ENCODE measurements at regions not wholly inside any gene's neighbourhood (a gene's known extent, or its start where the extent isn't known, plus 50 kb on each side); places are given as distances from the start of the nearest gene placed in this dataset.
A peak's percentile ranks its signal among the peaks of the same experiment; 100 is the strongest.

GRCh38 chr6:12221856-12222255 is 68.3 kb upstream of the EDN1 start:
- DNase-seq: no peak

GRCh38 chr6:12222405-12223366 is 67.5 kb upstream of the EDN1 start:
- DNase-seq: no peak

DNA sequence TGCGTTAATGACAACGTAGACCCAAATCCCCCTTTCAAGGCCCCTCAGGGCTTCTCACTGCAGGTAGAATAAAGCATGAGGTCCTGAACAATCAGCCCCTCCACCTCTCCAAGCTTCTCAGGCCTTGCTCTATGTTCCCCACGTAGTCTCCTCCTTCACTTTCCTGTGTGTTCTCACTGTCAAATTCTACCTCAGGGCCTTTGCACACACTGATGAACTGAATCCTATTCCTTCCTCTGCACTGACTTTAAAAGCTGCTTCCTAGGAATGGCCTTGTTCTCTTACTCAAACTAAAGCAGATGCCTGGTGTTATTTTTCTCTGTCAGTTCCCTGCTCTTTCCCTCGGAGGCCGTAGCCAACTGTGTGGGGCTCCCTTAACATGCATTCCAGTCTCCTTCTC is 66.8 kb upstream of the EDN1 start:
- DNase-seq: no peak

DNA sequence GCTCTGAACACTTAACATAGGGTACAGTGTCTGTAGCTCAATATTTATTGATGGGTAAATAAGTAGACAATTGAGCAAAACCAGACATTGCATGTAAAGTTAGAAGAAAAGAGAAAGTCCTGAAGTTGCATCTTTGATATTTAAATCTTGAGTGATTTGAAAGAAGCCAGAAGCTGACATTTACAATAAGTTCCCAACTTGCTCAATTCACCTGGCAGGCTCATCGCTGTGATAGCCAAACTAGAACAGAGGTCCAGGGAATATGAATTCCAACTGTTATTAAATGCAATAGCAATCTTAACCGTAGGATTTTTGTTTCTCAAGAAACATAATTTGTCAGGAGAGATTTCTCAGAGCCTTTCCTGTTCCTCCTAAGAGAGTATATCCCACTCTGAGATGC is 65.9 kb upstream of the EDN1 start:
- DNase-seq: no peak

DNA sequence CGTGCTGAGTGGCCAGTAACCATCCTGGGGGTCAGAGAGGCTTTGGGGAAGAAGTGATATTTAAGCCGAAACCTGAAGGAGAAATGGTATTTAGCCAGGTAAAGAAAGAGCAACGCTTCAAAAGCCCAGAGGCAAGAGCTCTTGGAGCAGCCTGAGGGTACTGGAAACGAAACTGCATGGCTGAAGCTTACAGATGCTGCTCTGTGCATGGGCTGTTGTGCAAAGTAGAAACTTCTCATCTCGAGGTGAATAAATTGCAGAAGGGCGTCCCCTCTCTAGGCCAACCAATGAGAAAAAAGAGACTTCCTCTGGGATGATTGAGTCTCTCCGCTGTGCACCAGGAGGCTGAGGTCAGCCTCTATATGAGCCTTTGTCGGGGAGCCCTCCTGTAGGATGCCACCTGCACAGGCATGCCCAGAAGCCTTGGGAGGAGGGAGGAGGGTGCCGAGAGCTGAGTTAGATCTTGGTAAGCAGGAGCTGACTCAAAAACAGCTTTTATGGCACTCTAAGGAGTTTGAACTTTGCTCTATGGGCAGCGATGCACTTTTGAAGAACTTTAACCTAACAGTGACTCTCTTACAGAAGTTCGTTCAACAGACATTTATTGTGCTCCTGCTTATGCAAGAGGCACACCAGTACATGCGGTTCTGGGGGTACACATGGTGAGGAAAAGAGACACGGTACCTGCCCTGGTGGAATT is 61.6 kb upstream of the EDN1 start:
- no peak for DNase-seq

DNA sequence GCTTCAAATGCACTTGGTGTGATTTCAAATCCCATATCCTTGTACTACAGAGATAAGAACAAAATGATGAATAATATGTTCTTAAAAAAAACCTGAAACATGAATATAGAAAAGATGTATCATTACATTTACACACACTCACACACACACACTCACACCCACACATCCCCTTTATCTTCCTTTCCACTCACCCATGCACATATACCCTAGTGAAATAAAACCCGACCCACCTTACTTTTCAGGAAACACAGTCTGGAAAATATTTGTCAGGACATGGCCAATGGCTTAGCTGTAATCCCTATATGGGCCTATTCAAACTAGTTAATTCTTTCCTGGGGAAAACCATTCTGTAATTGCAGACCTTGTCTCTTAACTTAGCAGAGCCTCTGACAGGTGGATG is 60.8 kb upstream of the EDN1 start:
- no peak for DNase-seq

DNA sequence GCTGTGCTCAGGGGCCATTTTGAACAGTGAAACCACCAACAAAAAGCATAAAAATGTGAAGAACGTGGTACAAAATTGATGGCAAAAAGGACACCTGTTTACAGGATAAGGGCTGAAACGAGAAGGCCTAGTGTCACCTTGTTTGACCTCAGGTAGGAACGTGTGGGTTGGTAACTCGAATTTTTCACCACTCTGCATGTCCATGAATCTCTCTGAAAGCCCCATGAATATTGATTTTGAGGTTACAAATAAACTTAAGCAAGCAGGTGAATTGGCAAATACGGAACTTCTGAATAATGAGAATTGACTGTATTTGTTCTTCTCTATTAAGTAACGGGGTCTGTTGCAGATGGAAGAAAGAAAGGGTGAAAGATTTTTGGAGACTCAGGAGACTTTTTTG is 59.6 kb upstream of the EDN1 start:
- no peak for DNase-seq

GRCh38 chr6:12232339-12232738 is 57.8 kb upstream of the EDN1 start:
- no peak for DNase-seq

DNA sequence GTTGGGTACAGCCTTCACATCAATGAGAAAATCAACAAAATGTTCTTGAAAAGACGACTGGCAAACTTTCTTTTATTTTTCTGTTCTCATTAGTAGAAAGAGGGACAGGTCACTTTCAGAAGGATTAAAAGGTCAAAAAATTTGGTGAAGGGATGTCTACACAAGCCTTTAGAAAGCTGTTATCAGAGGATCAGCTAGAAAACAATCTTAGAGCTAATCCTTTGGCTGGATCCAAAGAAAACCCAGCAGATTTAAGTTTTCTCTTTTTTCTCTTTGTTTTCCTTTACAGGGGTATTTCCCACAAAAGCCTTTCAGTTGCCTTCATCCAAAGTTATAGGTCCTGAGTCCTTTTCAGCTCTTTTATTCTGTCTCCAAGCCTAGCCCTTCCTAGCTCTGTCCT is 57.3 kb upstream of the EDN1 start:
- no peak for DNase-seq

DNA sequence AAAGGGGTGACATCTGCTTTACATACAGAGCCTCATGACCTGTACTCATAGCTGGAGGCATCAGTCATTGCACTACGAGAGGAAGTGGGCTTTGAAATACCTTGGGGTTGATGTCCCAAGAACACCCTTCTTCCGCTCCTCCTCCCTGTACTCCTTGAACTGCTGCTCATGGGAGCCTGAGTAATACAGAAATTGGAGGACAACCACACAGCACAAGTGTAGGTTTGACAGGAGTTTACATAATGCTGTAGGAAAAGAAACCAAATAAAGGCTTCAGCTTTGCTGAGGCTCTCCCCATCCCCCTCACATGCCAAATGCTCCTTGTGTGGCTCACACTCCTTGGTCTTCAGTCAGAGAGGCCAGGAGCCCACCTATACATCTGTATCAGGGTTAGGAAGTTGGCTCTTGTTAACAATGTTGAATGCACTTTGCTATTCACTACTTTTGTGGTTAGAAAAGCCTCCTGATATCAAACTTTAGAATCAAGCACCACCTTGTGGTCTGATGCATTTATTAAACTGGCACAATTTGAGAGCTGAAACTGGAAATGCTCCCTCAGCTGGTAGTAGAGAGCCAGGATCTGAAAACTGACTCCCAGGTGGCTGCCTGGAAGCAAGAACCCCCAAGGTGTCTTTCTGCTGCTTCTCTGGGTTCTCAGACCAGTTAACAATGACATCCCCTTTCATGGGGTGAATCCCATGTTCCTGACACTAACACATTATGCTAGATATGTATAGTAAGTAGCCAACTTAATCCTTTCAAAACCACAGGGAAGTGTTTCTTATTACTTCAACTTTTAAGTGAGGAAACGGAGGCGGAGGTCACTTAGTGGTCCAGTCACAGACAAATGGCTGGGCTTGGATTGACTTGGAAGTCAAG is 56.2 kb upstream of the EDN1 start:
- peak; percentile 15 to 62 for DNase-seq

DNA sequence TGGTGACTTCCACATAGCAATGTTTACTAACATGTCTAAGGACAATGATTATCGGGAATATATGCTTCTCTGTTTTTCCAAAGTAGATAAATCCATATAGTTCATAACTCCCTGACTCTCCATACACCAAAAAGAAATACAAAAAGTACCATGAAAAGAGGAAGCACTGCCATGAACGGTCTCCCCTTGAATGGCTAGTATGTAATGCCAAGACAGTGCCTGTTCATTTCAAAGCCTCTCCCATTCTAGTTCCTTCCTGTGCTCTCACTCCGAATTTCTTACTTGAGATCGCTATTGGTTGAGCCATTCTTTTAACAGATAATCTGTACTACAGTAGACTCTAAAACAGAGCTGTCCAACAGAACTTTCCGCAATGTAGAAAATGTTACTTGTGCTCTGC is 54.8 kb upstream of the EDN1 start:
- DNase-seq: no peak

DNA sequence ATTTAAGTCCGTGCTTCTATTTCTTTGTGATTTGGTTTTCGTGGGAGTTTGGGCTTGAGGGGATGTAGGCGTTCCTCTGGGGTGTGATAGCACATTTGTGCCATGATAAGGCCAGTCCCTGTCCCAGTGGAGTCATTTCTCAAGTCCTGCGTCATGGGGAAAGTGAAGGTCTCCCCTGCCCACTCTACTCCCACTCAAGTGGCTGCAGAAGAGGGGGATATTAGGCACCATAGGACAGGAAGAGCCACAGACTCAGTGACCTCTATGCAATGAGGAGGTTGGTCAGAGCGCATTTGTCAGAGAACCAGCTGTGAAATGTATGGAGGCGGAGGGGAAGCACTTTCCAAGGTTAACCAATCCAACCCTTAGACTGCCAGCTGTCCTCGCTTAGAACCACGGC is 51.9 kb upstream of the EDN1 start:
- DNase-seq: no peak
